ENCODE measurements at regions not wholly inside any gene's neighbourhood (a gene's known extent, or its start where the extent isn't known, plus 50 kb on each side); places are given as distances from the start of the nearest gene placed in this dataset.
A peak's percentile ranks its signal among the peaks of the same experiment; 100 is the strongest.

DNA sequence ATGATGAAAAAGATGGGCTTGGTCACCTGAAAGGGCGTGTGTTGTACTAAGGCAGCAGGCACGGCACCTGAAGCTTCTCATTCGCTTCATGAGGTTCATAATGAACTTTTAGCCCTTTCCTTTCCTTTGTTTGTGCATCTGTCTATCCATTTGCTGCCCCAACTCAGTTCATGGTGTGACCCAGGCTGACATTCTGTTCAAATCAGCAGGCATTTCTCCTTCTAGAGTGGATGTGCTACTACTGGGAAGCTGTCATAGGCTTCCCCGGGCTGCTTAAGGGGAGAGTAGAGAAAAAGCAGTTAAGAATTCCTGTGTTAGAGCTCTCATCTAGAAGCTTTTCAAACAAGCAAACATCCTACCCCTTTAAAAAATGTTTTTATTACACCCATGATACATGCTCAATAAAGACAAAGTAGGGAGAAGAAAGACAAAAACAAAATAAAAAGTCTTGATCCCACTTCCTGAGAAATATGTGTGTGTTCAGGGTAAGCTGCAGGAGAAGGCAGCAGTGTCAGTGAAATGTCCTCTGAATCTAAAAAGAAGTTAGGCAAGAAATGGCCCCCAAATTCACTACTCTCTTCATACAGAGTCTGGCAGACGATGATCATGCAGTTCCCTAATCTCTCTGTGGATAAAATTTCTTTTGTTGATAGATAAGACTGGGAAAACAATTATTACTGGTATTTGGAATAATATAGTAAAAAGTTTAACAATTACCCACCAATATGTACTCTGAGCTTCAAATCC is 136.9 kb upstream of the PFN2 start:
- no peak overlapping the region for H3K4me2 ChIP-seq (ENCODE audit: extremely low read depth, insufficient read depth, low read length)
- TF ChIP-seq EZH2 (IDR thresholded peaks at IDR 0.05; ENCODE audit: low read length, missing control alignments), result no peak
- TF ChIP-seq, protein P1, sequence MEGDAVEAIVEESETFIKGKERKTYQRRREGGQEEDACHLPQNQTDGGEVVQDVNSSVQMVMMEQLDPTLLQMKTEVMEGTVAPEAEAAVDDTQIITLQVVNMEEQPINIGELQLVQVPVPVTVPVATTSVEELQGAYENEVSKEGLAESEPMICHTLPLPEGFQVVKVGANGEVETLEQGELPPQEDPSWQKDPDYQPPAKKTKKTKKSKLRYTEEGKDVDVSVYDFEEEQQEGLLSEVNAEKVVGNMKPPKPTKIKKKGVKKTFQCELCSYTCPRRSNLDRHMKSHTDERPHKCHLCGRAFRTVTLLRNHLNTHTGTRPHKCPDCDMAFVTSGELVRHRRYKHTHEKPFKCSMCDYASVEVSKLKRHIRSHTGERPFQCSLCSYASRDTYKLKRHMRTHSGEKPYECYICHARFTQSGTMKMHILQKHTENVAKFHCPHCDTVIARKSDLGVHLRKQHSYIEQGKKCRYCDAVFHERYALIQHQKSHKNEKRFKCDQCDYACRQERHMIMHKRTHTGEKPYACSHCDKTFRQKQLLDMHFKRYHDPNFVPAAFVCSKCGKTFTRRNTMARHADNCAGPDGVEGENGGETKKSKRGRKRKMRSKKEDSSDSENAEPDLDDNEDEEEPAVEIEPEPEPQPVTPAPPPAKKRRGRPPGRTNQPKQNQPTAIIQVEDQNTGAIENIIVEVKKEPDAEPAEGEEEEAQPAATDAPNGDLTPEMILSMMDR (conservative IDR thresholded peaks at IDR 0.05 in 1 of 2, IDR thresholded peaks at IDR 0.05 in 1 of 2; ENCODE audit: low read depth in 1 of 2, low read length in 2 of 2), result no peak
- no peak for DNase-seq (ENCODE audit: low read depth in 2 of 2)
- H3K79me2 ChIP-seq (ENCODE audit: control insufficient read depth, insufficient read depth, low read length), result no peaks in the 10 kb centered on the region
- no peaks in the 10 kb centered on the region for H3K9me3 ChIP-seq (ENCODE audit: control insufficient read depth, insufficient read depth, low read depth, low read length)
- H3K9ac ChIP-seq (ENCODE audit: insufficient read depth, low read length), result no peak overlapping the region
- no peaks in the 10 kb centered on the region for H4K20me1 ChIP-seq (ENCODE audit: control insufficient read depth, extremely low read depth, insufficient read depth, low read length)
- H3K36me3 ChIP-seq (ENCODE audit: control insufficient read depth, insufficient read depth, low read length), result no peaks in the 10 kb centered on the region
- H3K27ac ChIP-seq (ENCODE audit: insufficient read depth, low read length), result peak overlapping the region; percentile 75
- H3K4me3 ChIP-seq (replicated peaks in 1 of 4; ENCODE audit: control extremely low read depth in 1 of 4, insufficient read depth in 1 of 4, low read depth in 3 of 4, low read length in 4 of 4), result no peak overlapping the region
- H2AFZ ChIP-seq (ENCODE audit: low read length), result no peak overlapping the region
- H3K4me1 ChIP-seq (ENCODE audit: control insufficient read depth, extremely low read depth, insufficient read depth, low read length), result peaks cover 17% of the 10 kb centered on the region
- no peaks in the 10 kb centered on the region for H3K27me3 ChIP-seq (ENCODE audit: control insufficient read depth, insufficient read depth, low read length)

- H3K9ac ChIP-seq (ENCODE audit: insufficient read depth, low read length), result no peak overlapping the region
- no peak overlapping the region for H2AFZ ChIP-seq (ENCODE audit: low read length)
Measured at GRCh38 chr3:150106740-150107428, 136.2 kb upstream of the PFN2 start.

More at GRCh38 chr3:150106740-150107428, 136.2 kb upstream of the PFN2 start:
- Histone ChIP-seq H3K4me2 (ENCODE audit: extremely low read depth, insufficient read depth, low read length) (peak overlapping the region; percentile 64), H3K27me3 (ENCODE audit: control insufficient read depth, insufficient read depth, low read length) (no peaks in the 10 kb centered on the region), H3K9me3 (ENCODE audit: control insufficient read depth, insufficient read depth, low read depth, low read length) (no peaks in the 10 kb centered on the region), H3K4me3 (replicated peaks in 1 of 4; ENCODE audit: control extremely low read depth in 1 of 4, insufficient read depth in 1 of 4, low read depth in 3 of 4, low read length in 4 of 4) (no peak overlapping the region), H3K4me1 (ENCODE audit: control insufficient read depth, extremely low read depth, insufficient read depth, low read length) (peaks cover 17% of the 10 kb centered on the region), H4K20me1 (ENCODE audit: control insufficient read depth, extremely low read depth, insufficient read depth, low read length) (no peaks in the 10 kb centered on the region), H3K79me2 (ENCODE audit: control insufficient read depth, insufficient read depth, low read length) (no peaks in the 10 kb centered on the region), H3K36me3 (ENCODE audit: control insufficient read depth, insufficient read depth, low read length) (no peaks in the 10 kb centered on the region), H3K27ac (ENCODE audit: insufficient read depth, low read length) (peak overlapping the region; percentile 75)
- TF ChIP-seq EZH2 (IDR thresholded peaks at IDR 0.05; ENCODE audit: low read length, missing control alignments), result no peak
- TF ChIP-seq, protein P1 (conservative IDR thresholded peaks at IDR 0.05 in 1 of 2, IDR thresholded peaks at IDR 0.05 in 1 of 2; ENCODE audit: low read depth in 1 of 2, low read length in 2 of 2), result no peak
- DNase-seq (ENCODE audit: low read depth in 2 of 2), result peak; percentile 84 to 91

All from fibroblast of lung (primary cell).